IMR-90 (cell line): ENCODE measurements at regions not wholly inside any gene's neighbourhood (a gene's known extent, or its start where the extent isn't known, plus 50 kb on each side); places are given as distances from the start of the nearest gene placed in this dataset.

Experiments
- CEBPB ChIP-seq: IDR thresholded peaks from 2 replicates; pipeline ENCODE4 v1.6.1; 2012; ENCODE audit warnings: low read depth, low read length, improper control_type of control experiment
- CTCF ChIP-seq: conservative IDR thresholded peaks from 2 replicates; pipeline ENCODE4 v1.5.1; 2012; ENCODE audit warnings: mild to moderate bottlenecking, low read depth, low read length, improper control_type of control experiment
- MAFK ChIP-seq: IDR thresholded peaks from 2 replicates; pipeline ENCODE4 v1.6.1; 2012; ENCODE audit warnings: low read depth, low read length, improper control_type of control experiment
- MAZ ChIP-seq: IDR thresholded peaks from 2 replicates; pipeline ENCODE4 v1.6.1; 2012; ENCODE audit warnings: low read depth, mild to moderate bottlenecking, low read length, improper control_type of control experiment, moderate library complexity, borderline replicate concordance
- MXI1 ChIP-seq: IDR thresholded peaks from 2 replicates; pipeline ENCODE4 v1.6.1; 2012; ENCODE audit warnings: low read depth, mild to moderate bottlenecking, low read length, moderate library complexity, borderline replicate concordance
- NFE2L2 ChIP-seq: fragments of 150-350 bp; IDR thresholded peaks from 2 replicates; pipeline ENCODE4 v1.6.1; 2016; ENCODE audit warnings: low read depth, mild to moderate bottlenecking, low read length
- POLR2A ChIP-seq: IDR thresholded peaks from 2 replicates; pipeline ENCODE4 v1.6.1; 2012; ENCODE audit warnings: mild to moderate bottlenecking, low read depth, low read length
- RAD21 ChIP-seq: IDR thresholded peaks from 2 replicates; pipeline ENCODE4 v1.6.1; 2012; ENCODE audit warnings: low read length, improper control_type of control experiment
- RCOR1 ChIP-seq: IDR thresholded peaks from 2 replicates; pipeline ENCODE4 v1.6.1; 2012; ENCODE audit warnings: mild to moderate bottlenecking, low read length, improper control_type of control experiment; ENCODE audit not compliant: insufficient replicate concordance
- RFX5 ChIP-seq: IDR thresholded peaks from 2 replicates; pipeline ENCODE4 v1.8.0; 2012; ENCODE audit warnings: low read depth, mild to moderate bottlenecking, low read length, moderate library complexity
- SMC3 ChIP-seq: fragments of 150-350 bp; IDR thresholded peaks from 2 replicates; pipeline ENCODE4 v1.6.1; 2016; ENCODE audit warnings: low read depth, mild to moderate bottlenecking, antibody characterized with exemption, low read length, moderate library complexity
- TF ChIP-seq, protein P1 (sequence below): fragments of 150-350 bp; IDR thresholded peaks from 2 replicates; pipeline ENCODE4 v1.6.1; 2017; ENCODE audit warnings: mild to moderate bottlenecking, antibody characterized with exemption, low read length, low read depth
- TF ChIP-seq, protein P2 (sequence below): fragments of 150-350 bp; IDR thresholded peaks from 2 replicates; pipeline ENCODE4 v1.6.1; 2016; ENCODE audit warnings: low read depth, mild to moderate bottlenecking, low read length, moderate library complexity, borderline replicate concordance

DNA sequence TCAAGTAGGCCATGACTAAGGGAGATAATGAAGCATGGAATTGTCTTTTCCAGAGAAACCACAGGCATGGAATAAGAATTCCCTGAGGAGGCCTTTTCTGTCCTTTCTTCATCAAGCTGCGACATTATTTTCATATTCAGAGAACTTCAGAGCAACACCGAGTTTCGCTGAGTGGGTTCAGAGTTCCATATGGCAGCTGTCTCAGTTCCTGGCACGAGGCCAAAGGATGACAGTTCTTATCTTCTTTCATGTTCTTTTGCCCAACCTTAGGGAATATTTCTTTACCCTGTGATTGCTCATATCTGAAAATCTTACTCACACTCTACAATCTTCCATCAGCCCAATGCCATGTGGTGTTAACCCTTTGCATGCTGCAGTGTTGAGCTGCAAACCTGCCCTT lies 135.3 kb upstream of the BMP2 start:
- TF ChIP-seq CTCF (no peak), MXI1 (no peak), POLR2A (no peak), NFE2L2 (no peak), RFX5 (no peak), CEBPB (no peak), RAD21 (no peak), MAFK (no peak), RCOR1 (no peak), SMC3 (no peak), MAZ (no peak)
- TF ChIP-seq, protein P1, sequence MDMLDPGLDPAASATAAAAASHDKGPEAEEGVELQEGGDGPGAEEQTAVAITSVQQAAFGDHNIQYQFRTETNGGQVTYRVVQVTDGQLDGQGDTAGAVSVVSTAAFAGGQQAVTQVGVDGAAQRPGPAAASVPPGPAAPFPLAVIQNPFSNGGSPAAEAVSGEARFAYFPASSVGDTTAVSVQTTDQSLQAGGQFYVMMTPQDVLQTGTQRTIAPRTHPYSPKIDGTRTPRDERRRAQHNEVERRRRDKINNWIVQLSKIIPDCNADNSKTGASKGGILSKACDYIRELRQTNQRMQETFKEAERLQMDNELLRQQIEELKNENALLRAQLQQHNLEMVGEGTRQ = no peak
- TF ChIP-seq, protein P2, sequence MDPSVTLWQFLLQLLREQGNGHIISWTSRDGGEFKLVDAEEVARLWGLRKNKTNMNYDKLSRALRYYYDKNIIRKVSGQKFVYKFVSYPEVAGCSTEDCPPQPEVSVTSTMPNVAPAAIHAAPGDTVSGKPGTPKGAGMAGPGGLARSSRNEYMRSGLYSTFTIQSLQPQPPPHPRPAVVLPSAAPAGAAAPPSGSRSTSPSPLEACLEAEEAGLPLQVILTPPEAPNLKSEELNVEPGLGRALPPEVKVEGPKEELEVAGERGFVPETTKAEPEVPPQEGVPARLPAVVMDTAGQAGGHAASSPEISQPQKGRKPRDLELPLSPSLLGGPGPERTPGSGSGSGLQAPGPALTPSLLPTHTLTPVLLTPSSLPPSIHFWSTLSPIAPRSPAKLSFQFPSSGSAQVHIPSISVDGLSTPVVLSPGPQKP = no peak
